ENCODE measurements at regions not wholly inside any gene's neighbourhood (a gene's known extent, or its start where the extent isn't known, plus 50 kb on each side); places are given as distances from the start of the nearest gene placed in this dataset.

GRCh38 chr4:141455651-141456050 lies 180.7 kb upstream of the IL15 start:
- H3K4me3 ChIP-seq (ENCODE audit: low read depth, low read length) = no peak overlapping the region

GRCh38 chr4:141457653-141458052 lies 178.7 kb upstream of the IL15 start:
- no peak overlapping the region for H3K4me3 ChIP-seq (ENCODE audit: low read depth, low read length)
- no peak overlapping the region for H2AFZ ChIP-seq (ENCODE audit: low read length, unreplicated experiment)
- H3K36me3 ChIP-seq (ENCODE audit: insufficient read depth, low read length) = no peaks in the 10 kb centered on the region
- no peaks in the 10 kb centered on the region for H3K4me1 ChIP-seq (ENCODE audit: control insufficient read depth, insufficient read depth, low read length, unreplicated experiment)
- no peaks in the 10 kb centered on the region for H3K79me2 ChIP-seq (ENCODE audit: control insufficient read depth, insufficient read depth, low read length, unreplicated experiment)
- H3K27me3 ChIP-seq (ENCODE audit: insufficient read depth, low read length) = no peaks in the 10 kb centered on the region
- H3K27ac ChIP-seq (ENCODE audit: low read depth, low read length) = no peak overlapping the region

More at GRCh38 chr4:141455651-141456050, 180.7 kb upstream of the IL15 start:
- H3K27me3 ChIP-seq (ENCODE audit: insufficient read depth, low read length) = no peaks in the 10 kb centered on the region
- H3K79me2 ChIP-seq (ENCODE audit: control insufficient read depth, insufficient read depth, low read length, unreplicated experiment) = no peaks in the 10 kb centered on the region
- H3K4me1 ChIP-seq (ENCODE audit: control insufficient read depth, insufficient read depth, low read length, unreplicated experiment) = no peaks in the 10 kb centered on the region
- no peak overlapping the region for H3K27ac ChIP-seq (ENCODE audit: low read depth, low read length)
- no peak overlapping the region for H2AFZ ChIP-seq (ENCODE audit: low read length, unreplicated experiment)
- H3K36me3 ChIP-seq (ENCODE audit: insufficient read depth, low read length) = no peaks in the 10 kb centered on the region

GRCh38 chr4:141458501-141458900 lies 177.9 kb upstream of the IL15 start:
- no peak overlapping the region for H2AFZ ChIP-seq (ENCODE audit: low read length, unreplicated experiment)
- no peak overlapping the region for H3K4me3 ChIP-seq (ENCODE audit: low read depth, low read length)
- no peaks in the 10 kb centered on the region for H3K79me2 ChIP-seq (ENCODE audit: control insufficient read depth, insufficient read depth, low read length, unreplicated experiment)
- H3K4me1 ChIP-seq (ENCODE audit: control insufficient read depth, insufficient read depth, low read length, unreplicated experiment) = no peaks in the 10 kb centered on the region
- no peaks in the 10 kb centered on the region for H3K36me3 ChIP-seq (ENCODE audit: insufficient read depth, low read length)
- no peaks in the 10 kb centered on the region for H3K27me3 ChIP-seq (ENCODE audit: insufficient read depth, low read length)
- H3K27ac ChIP-seq (ENCODE audit: low read depth, low read length) = no peak overlapping the region

GRCh38 chr4:141459020-141459419 lies 177.4 kb upstream of the IL15 start:
- Histone ChIP-seq H3K79me2 (ENCODE audit: control insufficient read depth, insufficient read depth, low read length, unreplicated experiment) (no peaks in the 10 kb centered on the region), H3K27ac (ENCODE audit: low read depth, low read length) (no peak overlapping the region), H2AFZ (ENCODE audit: low read length, unreplicated experiment) (no peak overlapping the region), H3K4me3 (ENCODE audit: low read depth, low read length) (no peak overlapping the region), H3K27me3 (ENCODE audit: insufficient read depth, low read length) (no peaks in the 10 kb centered on the region), H3K4me1 (ENCODE audit: control insufficient read depth, insufficient read depth, low read length, unreplicated experiment) (no peaks in the 10 kb centered on the region), H3K36me3 (ENCODE audit: insufficient read depth, low read length) (no peaks in the 10 kb centered on the region)

GRCh38 chr4:141462361-141462760 lies 174.0 kb upstream of the IL15 start:
- H3K4me3 ChIP-seq (ENCODE audit: low read depth, low read length) = no peak overlapping the region
- no peak overlapping the region for H2AFZ ChIP-seq (ENCODE audit: low read length, unreplicated experiment)
- no peaks in the 10 kb centered on the region for H3K27me3 ChIP-seq (ENCODE audit: insufficient read depth, low read length)
- no peak overlapping the region for H3K27ac ChIP-seq (ENCODE audit: low read depth, low read length)
- no peaks in the 10 kb centered on the region for H3K79me2 ChIP-seq (ENCODE audit: control insufficient read depth, insufficient read depth, low read length, unreplicated experiment)
- no peaks in the 10 kb centered on the region for H3K36me3 ChIP-seq (ENCODE audit: insufficient read depth, low read length)
- H3K4me1 ChIP-seq (ENCODE audit: control insufficient read depth, insufficient read depth, low read length, unreplicated experiment) = no peaks in the 10 kb centered on the region

GRCh38 chr4:141463678-141464077 lies 172.7 kb upstream of the IL15 start:
- H3K27me3 ChIP-seq (ENCODE audit: insufficient read depth, low read length) = no peaks in the 10 kb centered on the region
- H2AFZ ChIP-seq (ENCODE audit: low read length, unreplicated experiment) = no peak overlapping the region
- H3K4me1 ChIP-seq (ENCODE audit: control insufficient read depth, insufficient read depth, low read length, unreplicated experiment) = no peaks in the 10 kb centered on the region
- H3K27ac ChIP-seq (ENCODE audit: low read depth, low read length) = no peak overlapping the region
- no peaks in the 10 kb centered on the region for H3K36me3 ChIP-seq (ENCODE audit: insufficient read depth, low read length)
- no peaks in the 10 kb centered on the region for H3K79me2 ChIP-seq (ENCODE audit: control insufficient read depth, insufficient read depth, low read length, unreplicated experiment)
- no peak overlapping the region for H3K4me3 ChIP-seq (ENCODE audit: low read depth, low read length)

GRCh38 chr4:141464366-141464765 lies 172.0 kb upstream of the IL15 start:
- H3K36me3 ChIP-seq (ENCODE audit: insufficient read depth, low read length) = no peaks in the 10 kb centered on the region
- no peak overlapping the region for H2AFZ ChIP-seq (ENCODE audit: low read length, unreplicated experiment)
- no peaks in the 10 kb centered on the region for H3K79me2 ChIP-seq (ENCODE audit: control insufficient read depth, insufficient read depth, low read length, unreplicated experiment)
- H3K27ac ChIP-seq (ENCODE audit: low read depth, low read length) = no peak overlapping the region
- no peaks in the 10 kb centered on the region for H3K4me1 ChIP-seq (ENCODE audit: control insufficient read depth, insufficient read depth, low read length, unreplicated experiment)
- H3K4me3 ChIP-seq (ENCODE audit: low read depth, low read length) = no peak overlapping the region
- H3K27me3 ChIP-seq (ENCODE audit: insufficient read depth, low read length) = no peaks in the 10 kb centered on the region

- no peak overlapping the region for H2AFZ ChIP-seq (ENCODE audit: low read length, unreplicated experiment)
- no peaks in the 10 kb centered on the region for H3K4me1 ChIP-seq (ENCODE audit: control insufficient read depth, insufficient read depth, low read length, unreplicated experiment)
- no peaks in the 10 kb centered on the region for H3K36me3 ChIP-seq (ENCODE audit: insufficient read depth, low read length)
- no peak overlapping the region for H3K27ac ChIP-seq (ENCODE audit: low read depth, low read length)
- H3K4me3 ChIP-seq (ENCODE audit: low read depth, low read length) = no peak overlapping the region
- H3K79me2 ChIP-seq (ENCODE audit: control insufficient read depth, insufficient read depth, low read length, unreplicated experiment) = no peaks in the 10 kb centered on the region
- no peaks in the 10 kb centered on the region for H3K27me3 ChIP-seq (ENCODE audit: insufficient read depth, low read length)
Measured at GRCh38 chr4:141465171-141465570, 171.2 kb upstream of the IL15 start.

- Histone ChIP-seq H3K27me3 (ENCODE audit: insufficient read depth, low read length) (no peaks in the 10 kb centered on the region), H3K79me2 (ENCODE audit: control insufficient read depth, insufficient read depth, low read length, unreplicated experiment) (no peaks in the 10 kb centered on the region), H3K36me3 (ENCODE audit: insufficient read depth, low read length) (no peaks in the 10 kb centered on the region), H2AFZ (ENCODE audit: low read length, unreplicated experiment) (no peak overlapping the region), H3K4me1 (ENCODE audit: control insufficient read depth, insufficient read depth, low read length, unreplicated experiment) (no peaks in the 10 kb centered on the region), H3K27ac (ENCODE audit: low read depth, low read length) (no peak overlapping the region), H3K4me3 (ENCODE audit: low read depth, low read length) (no peak overlapping the region)
Measured at GRCh38 chr4:141467225-141467624, 169.2 kb upstream of the IL15 start.

GRCh38 chr4:141469392-141469791 lies 167.0 kb upstream of the IL15 start:
- H3K36me3 ChIP-seq (ENCODE audit: insufficient read depth, low read length) = no peaks in the 10 kb centered on the region
- H3K27ac ChIP-seq (ENCODE audit: low read depth, low read length) = no peak overlapping the region
- H3K4me1 ChIP-seq (ENCODE audit: control insufficient read depth, insufficient read depth, low read length, unreplicated experiment) = no peaks in the 10 kb centered on the region
- no peaks in the 10 kb centered on the region for H3K27me3 ChIP-seq (ENCODE audit: insufficient read depth, low read length)
- H2AFZ ChIP-seq (ENCODE audit: low read length, unreplicated experiment) = no peak overlapping the region
- no peak overlapping the region for H3K4me3 ChIP-seq (ENCODE audit: low read depth, low read length)
- no peaks in the 10 kb centered on the region for H3K79me2 ChIP-seq (ENCODE audit: control insufficient read depth, insufficient read depth, low read length, unreplicated experiment)

- Histone ChIP-seq H3K27ac (ENCODE audit: low read depth, low read length) (no peak overlapping the region), H3K27me3 (ENCODE audit: insufficient read depth, low read length) (no peaks in the 10 kb centered on the region), H2AFZ (ENCODE audit: low read length, unreplicated experiment) (no peak overlapping the region), H3K4me3 (ENCODE audit: low read depth, low read length) (no peak overlapping the region), H3K79me2 (ENCODE audit: control insufficient read depth, insufficient read depth, low read length, unreplicated experiment) (no peaks in the 10 kb centered on the region), H3K4me1 (ENCODE audit: control insufficient read depth, insufficient read depth, low read length, unreplicated experiment) (no peaks in the 10 kb centered on the region), H3K36me3 (ENCODE audit: insufficient read depth, low read length) (no peaks in the 10 kb centered on the region)
Measured at GRCh38 chr4:141473026-141473540, 163.3 kb upstream of the IL15 start.
